H7 (cell line): ENCODE measurements at regions not wholly inside any gene's neighbourhood (a gene's known extent, or its start where the extent isn't known, plus 50 kb on each side); places are given as distances from the start of the nearest gene placed in this dataset.

Experiments
- DNase-seq: peaks from one replicate; pipeline ENCODE4 v3.0.0; 2012
- H3K27me3 ChIP-seq: 2 replicates; pipeline ENCODE4 v1.6.0; 2011; ENCODE audit warnings: mild to moderate bottlenecking, low read length; ENCODE audit not compliant: control insufficient read depth, insufficient read depth
- H3K36me3 ChIP-seq: replicated peaks from 2 replicates; pipeline ENCODE4 v1.5.1; 2011; ENCODE audit warnings: low read length; ENCODE audit not compliant: control insufficient read depth, insufficient read depth
- H3K4me3 ChIP-seq: 2 replicates; pipeline ENCODE4 v1.5.1; 2011; ENCODE audit warnings: low read depth, mild to moderate bottlenecking, control low read depth, low read length, moderate library complexity; ENCODE audit not compliant: insufficient read depth

DNA sequence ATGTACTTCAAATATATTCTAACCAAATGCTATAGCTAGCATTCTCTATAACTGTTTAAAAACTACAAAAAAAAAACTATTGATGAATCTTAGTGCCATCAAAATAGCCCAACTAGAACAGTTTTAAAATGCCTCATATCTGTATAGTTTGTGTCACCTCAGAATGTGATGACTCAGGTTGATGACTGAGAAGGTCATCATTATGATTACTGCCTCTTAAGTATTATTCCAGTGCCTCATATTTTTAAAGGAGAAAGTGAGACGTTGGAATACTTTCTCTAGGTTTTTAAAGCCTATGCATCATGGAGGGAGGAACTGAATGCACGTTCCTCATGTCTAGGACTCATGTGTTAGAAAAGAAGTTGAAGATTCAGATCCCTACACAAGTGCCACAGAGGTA lies 88.2 kb downstream of the TMA16 start:
- no peak overlapping the region for H3K4me3 ChIP-seq
- DNase-seq: no peak
- no peaks in the 10 kb centered on the region for H3K27me3 ChIP-seq
- no peaks in the 10 kb centered on the region for H3K36me3 ChIP-seq

- peak; percentile 18 for DNase-seq
These were observed 93.4 kb downstream of the TMA16 start for GRCh38 chr4:163587867-163588266.

DNA sequence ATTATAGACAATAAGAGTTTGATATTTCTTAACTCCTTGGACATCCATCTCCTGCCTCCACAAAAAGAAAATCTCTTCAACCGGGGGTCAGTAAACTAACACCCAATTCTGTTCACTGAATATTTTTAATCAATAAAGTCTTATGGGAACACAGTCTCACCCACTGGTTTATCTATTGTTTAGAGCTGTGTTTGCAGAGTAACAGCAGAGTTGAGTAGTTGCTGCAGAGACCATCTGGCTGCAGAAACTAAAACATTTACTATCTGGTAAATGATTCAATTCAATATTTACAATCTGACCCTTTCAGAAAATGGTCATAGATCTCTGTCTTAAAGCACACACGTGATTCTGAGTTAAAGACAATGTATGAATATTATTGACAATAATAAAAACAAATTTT lies 94.0 kb downstream of the TMA16 start:
- no peak for DNase-seq
- Histone ChIP-seq H3K4me3 (no peak overlapping the region), H3K36me3 (no peaks in the 10 kb centered on the region), H3K27me3 (no peaks in the 10 kb centered on the region)

More at GRCh38 chr4:163587867-163588266, 93.4 kb downstream of the TMA16 start:
- Histone ChIP-seq H3K36me3 (no peaks in the 10 kb centered on the region), H3K4me3 (no peak overlapping the region), H3K27me3 (no peaks in the 10 kb centered on the region)

- no peak for DNase-seq
- H3K27me3 ChIP-seq: no peaks in the 10 kb centered on the region
- H3K4me3 ChIP-seq: no peak overlapping the region
- no peaks in the 10 kb centered on the region for H3K36me3 ChIP-seq
These were observed 95.6 kb downstream of the TMA16 start for GRCh38 chr4:163590103-163590502.

- no peaks in the 10 kb centered on the region for H3K36me3 ChIP-seq
- no peak for DNase-seq
- H3K27me3 ChIP-seq: no peaks in the 10 kb centered on the region
- no peak overlapping the region for H3K4me3 ChIP-seq
These were observed 96.3 kb downstream of the TMA16 start for GRCh38 chr4:163590619-163591264.

DNA sequence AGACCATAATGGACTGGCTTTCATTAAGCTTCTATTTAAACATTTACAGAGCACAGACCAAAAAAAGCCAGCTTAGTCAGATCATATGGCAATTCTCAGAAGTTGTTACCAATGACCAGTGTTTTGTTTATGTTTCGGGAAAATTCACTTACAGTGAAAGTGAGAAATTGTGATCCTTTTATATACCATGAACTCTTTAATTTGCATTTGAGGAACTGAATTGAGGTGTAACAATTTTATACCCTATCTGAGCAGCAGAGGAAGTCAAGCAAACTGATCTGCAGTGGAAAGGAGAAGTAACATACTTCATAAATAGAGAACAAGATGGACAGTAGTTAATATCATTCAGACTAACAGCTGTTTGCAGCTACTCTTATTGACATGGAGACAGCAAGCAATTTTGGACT lies 97.1 kb downstream of the TMA16 start:
- Histone ChIP-seq H3K4me3 (no peak overlapping the region), H3K27me3 (no peaks in the 10 kb centered on the region), H3K36me3 (no peaks in the 10 kb centered on the region)
- no peak for DNase-seq

- H3K27me3 ChIP-seq: no peaks in the 10 kb centered on the region
- no peaks in the 10 kb centered on the region for H3K36me3 ChIP-seq
- DNase-seq: no peak
- H3K4me3 ChIP-seq: no peak overlapping the region
These were observed 97.7 kb downstream of the TMA16 start for GRCh38 chr4:163592212-163592611.

- no peak for DNase-seq
- H3K36me3 ChIP-seq: no peaks in the 10 kb centered on the region
- H3K27me3 ChIP-seq: no peaks in the 10 kb centered on the region
- no peak overlapping the region for H3K4me3 ChIP-seq
These were observed 101.1 kb downstream of the TMA16 start for GRCh38 chr4:163595580-163595979.

DNA sequence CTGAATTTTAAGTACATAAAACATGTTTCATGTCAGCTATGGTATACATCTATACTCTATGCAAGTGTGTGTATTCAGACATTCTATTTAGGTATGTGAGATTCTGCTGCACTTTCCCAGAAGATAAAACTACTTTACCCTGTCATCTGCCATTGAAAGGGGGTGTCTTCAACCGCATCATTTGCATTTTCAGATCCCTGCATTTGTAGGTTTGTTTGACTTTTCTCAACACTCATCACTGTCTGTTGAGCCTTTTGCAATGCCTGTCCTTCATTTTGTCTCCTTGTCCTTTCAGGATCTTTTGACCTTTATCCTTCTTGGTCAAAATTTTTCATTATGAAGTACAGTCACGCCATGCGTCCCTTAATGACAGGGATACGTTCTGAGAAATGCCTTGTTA lies 103.5 kb downstream of the TMA16 start:
- Histone ChIP-seq H3K36me3 (no peaks in the 10 kb centered on the region), H3K4me3 (no peak overlapping the region), H3K27me3 (no peaks in the 10 kb centered on the region)
- no peak for DNase-seq

DNA sequence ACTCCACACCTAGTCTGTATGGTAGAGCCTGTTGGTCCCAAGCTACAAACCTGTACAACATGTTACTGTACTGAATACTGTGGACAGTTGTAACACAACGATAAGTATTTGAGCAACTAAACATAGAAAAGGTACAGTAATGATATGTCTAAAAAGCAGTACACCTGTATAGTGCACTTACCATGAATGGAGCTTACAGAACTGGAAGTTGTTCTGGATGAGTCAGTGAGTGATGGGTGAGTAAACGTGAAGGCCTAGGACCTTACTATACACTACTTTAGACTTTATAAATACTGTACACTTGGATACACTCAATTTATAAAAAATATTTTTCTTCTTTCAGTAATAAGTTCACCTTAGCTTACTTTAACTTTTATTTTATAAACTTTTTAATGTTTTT lies 104.0 kb downstream of the TMA16 start:
- Histone ChIP-seq H3K4me3 (no peak overlapping the region), H3K27me3 (no peaks in the 10 kb centered on the region), H3K36me3 (no peaks in the 10 kb centered on the region)
- DNase-seq: no peak

- H3K27me3 ChIP-seq: no peaks in the 10 kb centered on the region
- DNase-seq: no peak
These were observed 106.2 kb downstream of the TMA16 start for GRCh38 chr4:163600727-163601126.

GRCh38 chr4:163603257-163603656 lies 108.8 kb downstream of the TMA16 start:
- Histone ChIP-seq H3K36me3 (no peaks in the 10 kb centered on the region), H3K4me3 (no peak overlapping the region), H3K27me3 (no peaks in the 10 kb centered on the region)
- no peak for DNase-seq

More at GRCh38 chr4:163600727-163601126, 106.2 kb downstream of the TMA16 start:
- no peaks in the 10 kb centered on the region for H3K36me3 ChIP-seq
- H3K4me3 ChIP-seq: no peak overlapping the region

DNA sequence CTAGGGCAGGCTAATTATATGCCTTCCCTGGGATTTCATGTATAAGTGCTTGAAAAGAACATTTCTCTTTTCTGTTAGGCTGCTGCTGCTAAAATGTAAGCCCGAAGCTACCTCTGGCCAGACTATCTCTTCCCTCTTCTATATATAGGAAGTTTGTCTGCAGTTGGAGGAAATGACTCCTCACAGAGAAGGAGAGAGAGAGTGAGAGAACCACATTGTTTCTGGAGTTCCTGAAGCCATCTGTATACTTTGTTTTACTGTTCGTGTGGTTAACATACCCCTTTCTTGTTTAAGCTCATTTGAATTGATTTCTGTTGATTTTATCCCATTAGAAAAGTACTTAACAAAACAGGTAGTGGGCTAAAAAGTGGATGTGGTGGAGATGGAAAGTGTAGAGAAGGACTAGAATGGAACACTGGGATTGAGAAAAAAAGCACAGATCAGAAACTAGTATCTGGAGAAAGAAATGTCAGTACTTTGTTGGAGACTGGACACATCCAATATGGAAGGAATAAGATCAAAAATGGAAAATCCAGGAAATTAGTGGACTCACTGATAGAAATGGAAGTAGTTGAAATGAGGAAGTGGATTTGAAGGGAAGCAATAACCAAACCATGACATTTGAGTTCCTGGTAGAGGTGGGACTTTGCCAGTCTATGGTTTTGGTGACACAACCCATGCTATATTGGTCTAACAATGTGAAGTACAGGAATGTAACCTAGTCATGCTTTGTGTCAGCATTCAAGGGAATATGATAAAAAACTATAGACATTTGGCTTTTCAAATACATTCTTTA lies 112.6 kb downstream of the TMA16 start:
- H3K27me3 ChIP-seq: no peaks in the 10 kb centered on the region
- no peaks in the 10 kb centered on the region for H3K36me3 ChIP-seq
- no peak overlapping the region for H3K4me3 ChIP-seq
- no peak for DNase-seq

DNA sequence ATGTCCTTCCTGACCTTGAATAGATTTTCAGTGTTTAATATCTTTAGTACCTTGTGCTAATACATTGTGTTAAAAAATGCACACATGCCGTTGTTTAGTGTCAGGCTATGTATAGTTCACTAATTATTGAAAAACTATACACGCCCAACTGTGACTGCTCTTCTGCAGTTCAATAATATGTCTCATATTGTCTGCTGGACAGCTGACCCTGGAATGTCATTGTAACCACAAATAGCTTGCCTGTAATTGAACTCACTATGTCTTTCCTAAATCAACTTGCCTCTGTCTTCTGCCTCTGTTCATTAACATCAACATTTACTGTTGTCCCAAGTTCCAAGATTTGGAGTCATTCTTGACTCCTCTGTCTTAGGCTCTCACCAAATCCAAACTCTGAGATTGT lies 114.5 kb downstream of the TMA16 start:
- no peak for DNase-seq
- Histone ChIP-seq H3K27me3 (no peaks in the 10 kb centered on the region), H3K4me3 (no peak overlapping the region), H3K36me3 (no peaks in the 10 kb centered on the region)

- no peak for DNase-seq
These were observed 116.2 kb downstream of the TMA16 start for GRCh38 chr4:163610648-163611047.

More at GRCh38 chr4:163610648-163611047, 116.2 kb downstream of the TMA16 start:
- no peak overlapping the region for H3K4me3 ChIP-seq
- no peaks in the 10 kb centered on the region for H3K27me3 ChIP-seq
- H3K36me3 ChIP-seq: no peaks in the 10 kb centered on the region
